Testis (tissue), 2 donors: ENCODE measurements at regions not wholly inside any gene's neighbourhood (a gene's known extent, or its start where the extent isn't known, plus 50 kb on each side); places are given as distances from the start of the nearest gene placed in this dataset.

Experiments used
- CTCF ChIP-seq, 3 experiments: fragments of 450-650 bp in 2 of 3; fragments of 200-600 bp in 1 of 3; sonication (generic) in 1 of 3; IDR thresholded peaks; one replicate each; pipeline ENCODE4 v1.5.1; 2016 to 2019; ENCODE audit warnings: antibody characterized with exemption in 3 of 3, mild to moderate bottlenecking in 2 of 3, moderate library complexity in 1 of 3
- POLR2A ChIP-seq: fragments of 450-650 bp; IDR thresholded peaks from one replicate; pipeline ENCODE4 v1.6.1; 2017; ENCODE audit warnings: antibody characterized with exemption, mild to moderate bottlenecking, moderate library complexity

GRCh38 chr1:238985312-238985711, 401.1 kb upstream of the CHRM3 start:
- no peak for TF ChIP-seq POLR2A
- no peak for TF ChIP-seq CTCF (IDR thresholded peaks at IDR 0.05)
